Neuronal stem cell (in vitro differentiated cells): ENCODE measurements at regions not wholly inside any gene's neighbourhood (a gene's known extent, or its start where the extent isn't known, plus 50 kb on each side); places are given as distances from the start of the nearest gene placed in this dataset.

Experiments
- DNase-seq: peaks from one replicate; pipeline ENCODE4 v3.0.0-alpha.2; 2013; ENCODE audit warnings: low spot score
- H2AFZ ChIP-seq: one replicate; pipeline ENCODE4 v1.6.1; 2013; ENCODE audit warnings: mild to moderate bottlenecking, low read length, inconsistent platforms
- H2AK5ac ChIP-seq: 2 replicates; pipeline ENCODE4 v1.6.1; 2013; ENCODE audit warnings: low read depth, mild to moderate bottlenecking, inconsistent platforms, low read length, moderate library complexity, mixed read lengths
- H2BK120ac ChIP-seq: 2 replicates; pipeline ENCODE4 v1.6.1; 2013; ENCODE audit warnings: low read depth, mild to moderate bottlenecking, inconsistent platforms, low read length, moderate library complexity, mixed read lengths
- H2BK12ac ChIP-seq: one replicate; pipeline ENCODE4 v1.6.1; 2013; ENCODE audit warnings: low read length, inconsistent platforms
- H2BK15ac ChIP-seq: 2 replicates; pipeline ENCODE4 v1.6.1; 2013; ENCODE audit warnings: mild to moderate bottlenecking, low read length, inconsistent platforms, mixed read lengths
- H2BK5ac ChIP-seq: one replicate; pipeline ENCODE4 v1.6.1; 2013; ENCODE audit warnings: inconsistent platforms, mild to moderate bottlenecking, low read length, moderate library complexity
- H3K14ac ChIP-seq: one replicate; pipeline ENCODE4 v1.6.1; 2013; ENCODE audit warnings: low read length, inconsistent platforms
- H3K18ac ChIP-seq: 2 replicates; pipeline ENCODE4 v1.6.1; 2013; ENCODE audit warnings: low read length, inconsistent platforms
- H3K23ac ChIP-seq: 2 replicates; pipeline ENCODE4 v1.6.1; 2013; ENCODE audit warnings: low read depth, mild to moderate bottlenecking, mixed read lengths, low read length, inconsistent platforms; ENCODE audit not compliant: poor library complexity
- H3K27ac ChIP-seq: replicated peaks from 3 replicates; pipeline ENCODE4 v1.5.1; 2013; ENCODE audit warnings: low read length, inconsistent platforms
- H3K27me3 ChIP-seq, 3 experiments: 2 replicates each; pipeline ENCODE4 v1.6.1; 2013; ENCODE audit warnings: low read length in 3 of 3, mild to moderate bottlenecking in 2 of 3, inconsistent platforms in 1 of 3, low read depth in 1 of 3, mixed read lengths in 1 of 3, moderate library complexity in 1 of 3; ENCODE audit not compliant: control insufficient read depth in 3 of 3, insufficient read depth in 3 of 3
- H3K36me3 ChIP-seq, 2 donors: replicated peaks in 1 of 2; 2 replicates each; pipeline ENCODE4 v1.6.1; 2013; ENCODE audit warnings: low read length in 2 of 2; ENCODE audit not compliant: control insufficient read depth in 2 of 2, insufficient read depth in 2 of 2
- H3K4ac ChIP-seq: 2 replicates; pipeline ENCODE4 v1.6.1; 2013; ENCODE audit warnings: inconsistent platforms, mild to moderate bottlenecking, low read length, moderate library complexity
- H3K4me1 ChIP-seq, 2 donors: 1 replicate in 1 of 2; 2 replicates in 1 of 2; pipeline ENCODE4 v1.6.1; 2013; ENCODE audit warnings: low read length in 2 of 2, low read depth in 1 of 2; ENCODE audit not compliant: control insufficient read depth in 2 of 2, insufficient read depth in 1 of 2
- H3K4me2 ChIP-seq: one replicate; pipeline ENCODE4 v1.6.1; 2013; ENCODE audit warnings: mild to moderate bottlenecking, low read length, inconsistent platforms; ENCODE audit not compliant: insufficient read depth, poor library complexity, severe bottlenecking
- H3K4me3 ChIP-seq, 2 donors: 2 replicates each; pipeline ENCODE4 v1.5.1; 2013; ENCODE audit warnings: low read length in 2 of 2, mild to moderate bottlenecking in 2 of 2, inconsistent platforms in 1 of 2, moderate library complexity in 1 of 2
- H3K79me1 ChIP-seq: one replicate; pipeline ENCODE4 v1.6.1; 2013; ENCODE audit warnings: low read depth, mild to moderate bottlenecking, inconsistent platforms, low read length, moderate library complexity
- H3K9ac ChIP-seq: one replicate; pipeline ENCODE4 v1.6.1; 2013; ENCODE audit warnings: mild to moderate bottlenecking, low read depth, low read length, inconsistent platforms; ENCODE audit not compliant: poor library complexity
- H3K9me3 ChIP-seq, 2 donors: replicated peaks in 1 of 2; 2 replicates each; pipeline versions ENCODE3 to v1.6.1; 2013; ENCODE audit warnings: low read length in 2 of 2, mild to moderate bottlenecking in 2 of 2, inconsistent platforms in 1 of 2, low read depth in 1 of 2, mixed read lengths in 1 of 2, moderate library complexity in 1 of 2; ENCODE audit not compliant: control insufficient read depth in 2 of 2, insufficient read depth in 1 of 2
- H4K8ac ChIP-seq: one replicate; pipeline ENCODE4 v1.6.1; 2013; ENCODE audit warnings: low read depth, mild to moderate bottlenecking, inconsistent platforms, low read length, moderate library complexity
- H4K91ac ChIP-seq: one replicate; pipeline ENCODE4 v1.6.1; 2013; ENCODE audit warnings: low read length, low read depth, mild to moderate bottlenecking, inconsistent platforms; ENCODE audit not compliant: poor library complexity
- WGBS, 2 donors: extraction: QIAGEN DNeasy Blood & Tissue Kit; methylation state at CpG; one replicate each; pipeline ENCODE4 v1.1.7; 2013; ENCODE audit warnings: missing lambda C conversion rate in 2 of 2, mixed read lengths in 1 of 2; ENCODE audit not compliant: insufficient read length in 2 of 2, insufficient replicate concordance in 1 of 2; ENCODE audit errors: extremely low coverage in 2 of 2; 5-methylcytosine and 5-hydroxymethylcytosine counted together

GRCh38 chr10:26952094-26952493, 91.3 kb upstream of the ABI1 start:
- H4K91ac ChIP-seq, result no peak overlapping the region
- no peak overlapping the region for H3K9ac ChIP-seq
- H3K18ac ChIP-seq, result no peak overlapping the region
- no peaks in the 10 kb centered on the region for H3K4me1 ChIP-seq
- no peak overlapping the region for H3K4me2 ChIP-seq
- H2AK5ac ChIP-seq, result no peak overlapping the region
- H3K4ac ChIP-seq, result no peak overlapping the region
- no peak overlapping the region for H3K14ac ChIP-seq
- no peak overlapping the region for H2BK12ac ChIP-seq
- H3K27me3 ChIP-seq, result no peaks in the 10 kb centered on the region
- no peak overlapping the region for H2BK5ac ChIP-seq
- no peak overlapping the region for H3K27ac ChIP-seq
- no peaks in the 10 kb centered on the region for H3K36me3 ChIP-seq
- no peak overlapping the region for H2BK15ac ChIP-seq
- H4K8ac ChIP-seq, result no peak overlapping the region
- H2AFZ ChIP-seq, result no peak overlapping the region
- H2BK120ac ChIP-seq, result no peak overlapping the region
- H3K9me3 ChIP-seq, result peaks cover 0 to 6% of the 10 kb centered on the region in 2 donors
- WGBS, 2 donors, result no CpG with 5 or more reads among the region's 3 CpGs
- no peak overlapping the region for H3K4me3 ChIP-seq
- no peak for DNase-seq
- H3K23ac ChIP-seq, result no peak overlapping the region
- H3K79me1 ChIP-seq, result no peaks in the 10 kb centered on the region

GRCh38 chr10:26951650-26952049, 90.9 kb upstream of the ABI1 start:
- Histone ChIP-seq H3K14ac (no peak overlapping the region), H3K4me2 (no peak overlapping the region), H3K4me3 (no peak overlapping the region), H3K27me3 (no peaks in the 10 kb centered on the region), H2BK12ac (no peak overlapping the region), H2AFZ (no peak overlapping the region), H4K8ac (no peak overlapping the region), H2BK120ac (no peak overlapping the region), H3K79me1 (no peaks in the 10 kb centered on the region), H3K4me1 (no peaks in the 10 kb centered on the region), H3K9ac (no peak overlapping the region), H2BK5ac (no peak overlapping the region), H3K36me3 (no peaks in the 10 kb centered on the region), H2BK15ac (no peak overlapping the region), H3K4ac (no peak overlapping the region), H2AK5ac (no peak overlapping the region), H4K91ac (no peak overlapping the region), H3K9me3 (peaks cover 0 to 6% of the 10 kb centered on the region in 2 donors), H3K18ac (no peak overlapping the region), H3K27ac (no peak overlapping the region), H3K23ac (no peak overlapping the region)
- no peak for DNase-seq
- no CpG with 5 or more reads among the region's 1 CpG for WGBS, 2 donors

DNA sequence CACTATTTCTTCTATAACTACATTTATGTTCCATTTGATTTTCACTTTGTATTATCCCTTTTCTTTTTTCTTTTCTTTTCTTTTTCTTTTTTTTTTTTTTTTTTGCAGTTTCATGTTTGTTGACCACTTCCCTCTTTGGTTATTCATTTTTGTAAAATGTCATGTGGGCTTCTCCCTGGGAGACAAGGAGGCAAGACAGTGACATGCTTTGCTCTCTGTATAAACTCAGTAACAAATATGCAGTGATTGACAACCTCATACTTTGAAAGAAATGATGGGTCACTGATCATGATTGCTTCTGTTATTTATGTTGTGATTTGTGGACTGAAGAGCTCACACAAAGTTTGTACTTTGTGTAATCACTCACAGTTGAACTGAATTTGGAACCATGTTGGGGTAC, 90.2 kb upstream of the ABI1 start:
- Histone ChIP-seq H2AK5ac (no peak overlapping the region), H3K36me3 (no peaks in the 10 kb centered on the region), H3K4me2 (no peak overlapping the region), H4K8ac (no peak overlapping the region), H3K27me3 (no peaks in the 10 kb centered on the region), H3K27ac (no peak overlapping the region), H2BK15ac (no peak overlapping the region), H3K4me3 (no peak overlapping the region), H3K4me1 (no peaks in the 10 kb centered on the region), H3K23ac (no peak overlapping the region), H2AFZ (no peak overlapping the region), H2BK5ac (no peak overlapping the region), H3K9ac (no peak overlapping the region), H3K9me3 (peaks cover 0 to 6% of the 10 kb centered on the region in 2 donors), H4K91ac (no peak overlapping the region), H3K79me1 (no peaks in the 10 kb centered on the region), H2BK120ac (no peak overlapping the region), H3K18ac (no peak overlapping the region), H2BK12ac (no peak overlapping the region), H3K14ac (no peak overlapping the region), H3K4ac (no peak overlapping the region)
- DNase-seq, result no peak

DNA sequence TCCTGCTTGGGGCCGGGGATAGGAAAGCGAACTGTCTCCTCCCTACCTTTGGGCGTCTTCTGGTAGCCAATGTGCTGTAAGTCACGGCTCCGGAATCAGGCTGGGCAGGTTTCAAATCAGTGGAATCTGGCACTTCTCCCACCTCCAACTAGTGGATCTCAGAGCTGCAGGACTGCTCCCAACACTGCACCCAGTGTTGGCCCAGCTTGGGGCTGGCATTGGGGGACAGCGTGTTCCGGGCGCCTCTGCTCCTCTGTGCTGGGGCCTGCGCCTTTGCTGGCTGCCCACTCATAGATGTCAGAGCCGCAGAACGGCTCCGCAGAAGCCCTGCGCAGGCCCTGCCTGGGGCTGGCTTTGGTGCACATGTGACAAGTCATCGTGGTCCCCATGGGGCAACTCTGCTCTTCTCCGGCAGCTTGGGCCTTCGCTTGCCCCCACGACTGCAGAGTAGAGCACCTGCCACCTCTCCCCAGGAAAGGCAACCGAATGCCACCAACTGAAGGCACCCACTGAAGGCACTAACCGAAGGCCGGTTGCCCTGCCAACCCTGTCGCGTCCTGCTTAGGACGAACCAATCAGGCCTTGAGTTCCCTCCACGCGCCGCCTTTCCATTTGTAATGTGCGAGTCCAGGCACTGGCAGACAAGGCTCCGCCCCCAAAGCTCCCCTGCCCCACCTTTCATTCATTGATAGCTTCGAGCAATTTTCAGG, 85.5 kb upstream of the ABI1 start:
- H3K4me2 ChIP-seq, result no peak overlapping the region
- peaks cover 0 to 6% of the 10 kb centered on the region in 2 donors for H3K9me3 ChIP-seq
- no peak overlapping the region for H4K8ac ChIP-seq
- H3K4me3 ChIP-seq, result no peak overlapping the region
- no peak overlapping the region for H2BK12ac ChIP-seq
- DNase-seq, result no peak
- no peak overlapping the region for H3K14ac ChIP-seq
- no peaks in the 10 kb centered on the region for H3K79me1 ChIP-seq
- no peak overlapping the region for H3K23ac ChIP-seq
- H2AFZ ChIP-seq, result no peak overlapping the region
- no peaks in the 10 kb centered on the region for H3K36me3 ChIP-seq
- no peak overlapping the region for H2BK5ac ChIP-seq
- no peak overlapping the region for H2BK120ac ChIP-seq
- H3K27me3 ChIP-seq, result no peaks in the 10 kb centered on the region
- H3K18ac ChIP-seq, result peak overlapping the region; percentile 42
- WGBS, 2 donors, result no CpG with 5 or more reads among the region's 29 CpGs
- H3K9ac ChIP-seq, result no peak overlapping the region
- no peak overlapping the region for H3K27ac ChIP-seq
- no peak overlapping the region for H2BK15ac ChIP-seq
- H2AK5ac ChIP-seq, result no peak overlapping the region
- H3K4ac ChIP-seq, result no peak overlapping the region
- no peaks in the 10 kb centered on the region for H3K4me1 ChIP-seq
- H4K91ac ChIP-seq, result no peak overlapping the region
